CD14-positive monocyte (primary cell): ENCODE measurements at regions not wholly inside any gene's neighbourhood (a gene's known extent, or its start where the extent isn't known, plus 50 kb on each side); places are given as distances from the start of the nearest gene placed in this dataset.

Experiments
- DNase-seq, 3 donors: peaks; one replicate each; pipeline ENCODE4 v3.0.0-alpha.2; 2011 to 2022
- H2AFZ ChIP-seq: 2 replicates; pipeline ENCODE4 v1.6.0; 2012; ENCODE audit warnings: mild to moderate bottlenecking, low read depth, low read length, inconsistent platforms; ENCODE audit not compliant: insufficient read depth, poor library complexity, severe bottlenecking
- H3K27ac ChIP-seq, 2 donors: 1 replicate in 1 of 2; 2 replicates in 1 of 2; pipeline ENCODE4 v1.5.1; 2012 to 2013; ENCODE audit warnings: low read length in 2 of 2, control low read depth in 1 of 2, inconsistent platforms in 1 of 2, low read depth in 1 of 2, mild to moderate bottlenecking in 1 of 2
- H3K27me3 ChIP-seq, 2 donors: one replicate each; pipeline versions ENCODE4 v1.6.0 to v1.6.1; 2011 to 2013; ENCODE audit warnings: low read length in 2 of 2; ENCODE audit not compliant: control insufficient read depth in 2 of 2, insufficient read depth in 2 of 2
- H3K36me3 ChIP-seq, 2 donors: replicated peaks in 1 of 2; 1 replicate in 1 of 2; 2 replicates in 1 of 2; pipeline versions ENCODE4 v1.5.1 to v1.6.1; 2012 to 2013; ENCODE audit warnings: low read length in 2 of 2, control low read depth in 1 of 2, inconsistent platforms in 1 of 2, mild to moderate bottlenecking in 1 of 2; ENCODE audit not compliant: insufficient read depth in 2 of 2, control insufficient read depth in 1 of 2
- H3K4me1 ChIP-seq, 2 donors: 1 replicate in 1 of 2; 2 replicates in 1 of 2; pipeline versions ENCODE4 v1.5.1 to v1.6.1; 2012 to 2013; ENCODE audit warnings: low read length in 2 of 2, control low read depth in 1 of 2, inconsistent platforms in 1 of 2, mild to moderate bottlenecking in 1 of 2, moderate library complexity in 1 of 2; ENCODE audit not compliant: insufficient read depth in 2 of 2, control insufficient read depth in 1 of 2
- H3K4me2 ChIP-seq: replicated peaks from 2 replicates; pipeline ENCODE3; 2012; ENCODE audit warnings: low read length, moderate library complexity, mild to moderate bottlenecking; ENCODE audit not compliant: poor library complexity, severe bottlenecking; ENCODE audit errors: extremely low read depth
- H3K4me3 ChIP-seq, 3 experiments: fragments of 200-600 bp in 1 of 3; sonication (generic) in 1 of 3; replicated peaks in 1 of 3; 1 replicate in 2 of 3; 2 replicates in 1 of 3; pipeline ENCODE4 v1.5.1; 2011 to 2013; ENCODE audit warnings: low read length in 3 of 3, mild to moderate bottlenecking in 3 of 3, control low read depth in 2 of 3, low read depth in 2 of 3, inconsistent platforms in 1 of 3, moderate library complexity in 1 of 3
- H3K79me2 ChIP-seq: 2 replicates; pipeline ENCODE4 v1.6.0; 2012; ENCODE audit warnings: mild to moderate bottlenecking, control low read depth, inconsistent platforms, low read length, moderate library complexity; ENCODE audit not compliant: insufficient read depth
- H3K9ac ChIP-seq: 2 replicates; pipeline ENCODE4 v1.6.0; 2017; ENCODE audit warnings: low read length, mild to moderate bottlenecking; ENCODE audit not compliant: insufficient read depth, poor library complexity, severe bottlenecking
- H3K9me3 ChIP-seq, 2 donors: replicated peaks in 1 of 2; 1 replicate in 1 of 2; 2 replicates in 1 of 2; pipeline versions ENCODE4 v1.5.1 to v1.6.1; 2012 to 2013; ENCODE audit warnings: low read length in 2 of 2, control low read depth in 1 of 2; ENCODE audit not compliant: control insufficient read depth in 1 of 2, insufficient read depth in 1 of 2
- H4K20me1 ChIP-seq: 2 replicates; pipeline ENCODE4 v1.6.0; 2012; ENCODE audit warnings: mild to moderate bottlenecking, low read length, control low read depth, moderate library complexity; ENCODE audit not compliant: insufficient read depth
- H3K27ac Mint-ChIP-seq, 7 donors: one replicate each; pipeline ENCODE4 v1.8.0; 2020; ENCODE audit warnings: mild to moderate bottlenecking in 7 of 7, mixed read lengths in 7 of 7, moderate library complexity in 6 of 7, inconsistent platforms in 2 of 7
- H3K27me3 Mint-ChIP-seq, 3 donors: one replicate each; pipeline ENCODE4 v1.8.0; 2021 to 2022; ENCODE audit warnings: low read depth in 3 of 3, mild to moderate bottlenecking in 3 of 3, mixed read lengths in 3 of 3, moderate library complexity in 3 of 3, inconsistent platforms in 1 of 3
- H3K36me3 Mint-ChIP-seq, 2 donors: one replicate each; pipeline ENCODE4 v1.8.0; 2020; ENCODE audit warnings: mixed read lengths in 2 of 2, inconsistent platforms in 1 of 2, mild to moderate bottlenecking in 1 of 2
- H3K4me1 Mint-ChIP-seq: one replicate; pipeline ENCODE4 v1.8.0; 2020; ENCODE audit warnings: mild to moderate bottlenecking, mixed read lengths
- H3K4me3 Mint-ChIP-seq, 2 donors: one replicate each; pipeline ENCODE4 v1.8.0; 2020; ENCODE audit warnings: mild to moderate bottlenecking in 2 of 2, mixed read lengths in 2 of 2, moderate library complexity in 1 of 2
- H3K9me3 Mint-ChIP-seq, 7 donors: one replicate each; pipeline ENCODE4 v1.8.0; 2020 to 2022; ENCODE audit warnings: mixed read lengths in 7 of 7, mild to moderate bottlenecking in 6 of 7, moderate library complexity in 6 of 7, inconsistent platforms in 2 of 7
- CTCF ChIP-seq: fragments of 200-600 bp; IDR thresholded peaks from one replicate; pipeline ENCODE4 v1.8.0; 2022; ENCODE audit warnings: antibody characterized with exemption, mild to moderate bottlenecking
- WGBS: methylation state at CpG from one replicate; pipeline ENCODE4 v1.1.5; 2013; ENCODE audit warnings: missing lambda C conversion rate; ENCODE audit not compliant: insufficient coverage; 5-methylcytosine and 5-hydroxymethylcytosine counted together
- intact Hi-C, 2 donors: fragments of 100-400 bp; cut with micrococcal nuclease; formaldehyde crosslinking; loops; one replicate each; pipeline versions ENCODE4 v1.15.0 to v1.15.1; 2023

GRCh38 chr13:63455938-63456337 is 2040.3 kb upstream of the PCDH20 start:
- Histone ChIP-seq H3K79me2 (no peaks in the 10 kb centered on the region), H4K20me1 (no peaks in the 10 kb centered on the region), H3K36me3 (no peaks in the 10 kb centered on the region), H3K27me3 (no peaks in the 10 kb centered on the region), H3K9me3 (peaks cover 1 to 3% of the 10 kb centered on the region in 2 donors), H3K9ac (no peak overlapping the region), H3K4me1 (no peaks in the 10 kb centered on the region), H3K4me3 (no peak overlapping the region), H3K4me2 (no peak overlapping the region), H2AFZ (no peak overlapping the region), H3K27ac (no peak overlapping the region)
- H3K27ac Mint-ChIP-seq = no peak overlapping the region
- peaks cover 0 to 3% (median 0%) of the 10 kb centered on the region in 3 donors for H3K27me3 Mint-ChIP-seq
- H3K9me3 Mint-ChIP-seq = peaks cover 0 to 5% (median 3%) of the 10 kb centered on the region in 7 donors
- H3K4me1 Mint-ChIP-seq = no peaks in the 10 kb centered on the region
- no peak overlapping the region for H3K4me3 Mint-ChIP-seq
- no peak for DNase-seq
- no CpG with 5 or more reads among the region's 3 CpGs for WGBS
- intact Hi-C loops = no loop called here
- no peaks in the 10 kb centered on the region for H3K36me3 Mint-ChIP-seq
- no peak for TF ChIP-seq CTCF

GRCh38 chr13:63449550-63449949 is 2033.9 kb upstream of the PCDH20 start:
- no peak overlapping the region for H3K9ac ChIP-seq
- H3K27me3 Mint-ChIP-seq = peaks cover 0 to 3% (median 2%) of the 10 kb centered on the region in 3 donors
- H4K20me1 ChIP-seq = no peaks in the 10 kb centered on the region
- H3K27ac Mint-ChIP-seq = no peak overlapping the region
- H3K36me3 Mint-ChIP-seq = no peaks in the 10 kb centered on the region
- no peaks in the 10 kb centered on the region for H3K36me3 ChIP-seq
- TF ChIP-seq CTCF = no peak
- no peaks in the 10 kb centered on the region for H3K4me1 ChIP-seq
- no peak overlapping the region for H3K4me3 ChIP-seq
- no peak overlapping the region for H3K4me2 ChIP-seq
- H3K9me3 Mint-ChIP-seq = peaks cover 0 to 12% (median 0%) of the 10 kb centered on the region in 7 donors
- no peaks in the 10 kb centered on the region for H3K79me2 ChIP-seq
- H3K27me3 ChIP-seq = no peaks in the 10 kb centered on the region
- H3K4me3 Mint-ChIP-seq = no peak overlapping the region
- peaks cover 0 to 4% of the 10 kb centered on the region in 2 donors for H3K9me3 ChIP-seq
- no peak overlapping the region for H2AFZ ChIP-seq
- WGBS = no CpG with 5 or more reads among the region's 1 CpG
- intact Hi-C loops = no loop called here
- DNase-seq = no peak
- no peaks in the 10 kb centered on the region for H3K4me1 Mint-ChIP-seq
- H3K27ac ChIP-seq = no peak overlapping the region
